CD4-positive, alpha-beta T cell (primary cell): ENCODE measurements at regions not wholly inside any gene's neighbourhood (a gene's known extent, or its start where the extent isn't known, plus 50 kb on each side); places are given as distances from the start of the nearest gene placed in this dataset.

ENCODE experiments used
- ATAC-seq: fragments of 200-7000 bp; cut with Tn5 transposase; one replicate; pipeline ENCODE4 v1.10.0; 2022; ENCODE audit warnings: mild to moderate bottlenecking; ENCODE audit not compliant: poor library complexity
- CTCF ChIA-PET: fragments of 350-600 bp; sonication (Branson Sonifier 250); formaldehyde crosslinking; loops from one replicate; lab custom pipeline; 2021; ENCODE audit warnings: antibody characterized with exemption, inconsistent platforms; lab: Charles Lee
- POLR2A ChIA-PET: fragments of 350-600 bp; sonication (Branson Sonifier 250); formaldehyde crosslinking; loops from one replicate; lab custom pipeline; 2021; ENCODE audit warnings: antibody characterized with exemption, inconsistent platforms; lab: Charles Lee
- DNase-seq, 14 experiments: peaks; one replicate each; pipeline ENCODE4 v3.0.0-alpha.2; 2013 to 2020; ENCODE audit warnings: mixed read lengths in 2 of 14
- H3K27ac ChIP-seq, 2 donors: one replicate each; pipeline versions ENCODE4 v1.5.1 to v1.7.0; 2013; ENCODE audit warnings: low read length in 2 of 2, low read depth in 1 of 2, mild to moderate bottlenecking in 1 of 2
- H3K27me3 ChIP-seq, 2 experiments: 1 replicate in 1 of 2; 2 replicates in 1 of 2; pipeline versions ENCODE4 v1.6.1 to v1.7.0; 2013; ENCODE audit warnings: low read length in 2 of 2, control low read depth in 1 of 2, mild to moderate bottlenecking in 1 of 2, moderate library complexity in 1 of 2; ENCODE audit not compliant: insufficient read depth in 2 of 2, control insufficient read depth in 1 of 2
- H3K36me3 ChIP-seq: one replicate; pipeline ENCODE4 v1.6.1; 2013; ENCODE audit warnings: low read length, control low read depth; ENCODE audit not compliant: insufficient read depth
- H3K4me1 ChIP-seq: one replicate; pipeline ENCODE4 v1.6.1; 2013; ENCODE audit warnings: low read length, control low read depth; ENCODE audit not compliant: insufficient read depth
- H3K4me3 ChIP-seq: one replicate; pipeline ENCODE4 v1.5.1; 2013; ENCODE audit warnings: mild to moderate bottlenecking, low read length, moderate library complexity
- H3K9me3 ChIP-seq, 2 experiments: 1 replicate in 1 of 2; 2 replicates in 1 of 2; pipeline versions ENCODE4 v1.6.1 to v1.7.0; 2013; ENCODE audit warnings: low read length in 2 of 2, mild to moderate bottlenecking in 2 of 2, control low read depth in 1 of 2, moderate library complexity in 1 of 2; ENCODE audit not compliant: control insufficient read depth in 1 of 2, insufficient read depth in 1 of 2
- H3K27ac Mint-ChIP-seq: one replicate; pipeline ENCODE4 v1.8.0; 2020; ENCODE audit warnings: mixed read lengths
- H3K27me3 Mint-ChIP-seq: one replicate; pipeline ENCODE4 v1.8.0; 2021; ENCODE audit warnings: mixed read lengths
- H3K36me3 Mint-ChIP-seq: one replicate; pipeline ENCODE4 v1.8.0; 2021; ENCODE audit warnings: low read depth, mixed read lengths
- H3K4me1 Mint-ChIP-seq: one replicate; pipeline ENCODE4 v1.8.0; 2021; ENCODE audit warnings: low read depth, mixed read lengths
- H3K4me3 Mint-ChIP-seq: one replicate; pipeline ENCODE4 v1.8.0; 2020; ENCODE audit warnings: mild to moderate bottlenecking, mixed read lengths
- H3K9me3 Mint-ChIP-seq: one replicate; pipeline ENCODE4 v1.8.0; 2020; ENCODE audit warnings: mixed read lengths
- CTCF ChIP-seq: fragments of 200-600 bp; IDR thresholded peaks from one replicate; pipeline ENCODE4 v1.8.0; 2022; ENCODE audit warnings: antibody characterized with exemption, mild to moderate bottlenecking
- intact Hi-C, 2 experiments: fragments of 100-400 bp; cut with DNase I in 1 of 2; cut with micrococcal nuclease in 1 of 2; formaldehyde crosslinking; loops; one replicate each; pipeline versions ENCODE4 v1.15.1 to v1.9.0; 2023 to 2025; cut with DNase I, micrococcal nuclease

- intact Hi-C loops: no loop called here
- Mint-ChIP-seq H3K9me3 (peaks cover 3% of the 10 kb centered on the region), H3K4me1 (no peaks in the 10 kb centered on the region), H3K36me3 (no peaks in the 10 kb centered on the region), H3K27ac (no peak overlapping the region), H3K27me3 (no peaks in the 10 kb centered on the region), H3K4me3 (no peak overlapping the region)
- no peak overlapping the region for H3K27ac ChIP-seq
- TF ChIP-seq CTCF: no peak
- no peaks in the 10 kb centered on the region for H3K27me3 ChIP-seq
- DNase-seq: no peak
- H3K4me1 ChIP-seq: no peaks in the 10 kb centered on the region
- no peaks in the 10 kb centered on the region for H3K36me3 ChIP-seq
- CTCF ChIA-PET: no interaction called here
- no peak overlapping the region for H3K4me3 ChIP-seq
- no peak for ATAC-seq
- POLR2A ChIA-PET: no interaction called here
- H3K9me3 ChIP-seq: no peaks in the 10 kb centered on the region
These were observed 89.2 kb upstream of the OLFM3 start for GRCh38 chr1:102085896-102086295.

DNA sequence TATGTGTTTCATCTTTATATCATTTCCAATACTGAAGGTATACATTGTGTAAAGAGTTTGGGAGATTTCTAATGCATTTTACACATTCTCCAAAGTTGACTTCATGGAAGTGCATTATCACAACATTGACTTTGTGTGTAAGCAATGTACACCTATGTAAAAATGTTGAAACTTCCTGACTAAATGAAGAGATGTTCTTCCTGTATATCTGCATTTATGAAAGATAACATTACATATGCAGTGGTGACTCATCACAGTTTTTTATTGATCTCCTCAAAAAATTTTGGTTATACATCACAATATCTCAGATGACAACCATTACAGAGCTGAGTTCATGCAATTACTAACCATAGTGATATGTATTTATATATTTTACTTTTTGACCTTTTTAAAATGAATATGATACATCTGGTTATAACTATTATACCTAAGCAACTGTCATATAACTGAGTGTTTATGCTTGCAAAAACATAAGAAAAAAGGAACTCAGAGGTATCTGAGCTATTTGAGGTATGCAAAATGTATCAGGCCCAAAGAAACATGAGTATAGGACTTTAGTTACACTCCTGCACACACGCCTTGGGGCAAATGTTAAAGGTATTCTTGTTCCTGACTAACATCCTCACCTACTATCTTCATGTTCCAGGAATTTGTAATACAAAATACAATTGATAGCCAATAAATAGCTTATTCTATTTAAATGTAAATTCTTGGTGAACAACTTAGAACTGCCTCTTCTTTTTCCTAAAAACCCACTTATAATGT is 88.2 kb upstream of the OLFM3 start:
- peaks cover 3% of the 10 kb centered on the region for H3K9me3 Mint-ChIP-seq
- no peaks in the 10 kb centered on the region for H3K27me3 ChIP-seq
- no peaks in the 10 kb centered on the region for H3K4me1 ChIP-seq
- no peak for TF ChIP-seq CTCF
- H3K36me3 ChIP-seq: no peaks in the 10 kb centered on the region
- H3K36me3 Mint-ChIP-seq: no peaks in the 10 kb centered on the region
- no peaks in the 10 kb centered on the region for H3K27me3 Mint-ChIP-seq
- H3K9me3 ChIP-seq: no peaks in the 10 kb centered on the region
- DNase-seq: no peak
- no peaks in the 10 kb centered on the region for H3K4me1 Mint-ChIP-seq
- no peak overlapping the region for H3K4me3 ChIP-seq
- ATAC-seq: no peak
- H3K27ac ChIP-seq: no peak overlapping the region
- H3K27ac Mint-ChIP-seq: no peak overlapping the region
- CTCF ChIA-PET: no interaction called here
- intact Hi-C loops: no loop called here
- POLR2A ChIA-PET: no interaction called here
- no peak overlapping the region for H3K4me3 Mint-ChIP-seq

- H3K4me3 ChIP-seq: no peak overlapping the region
- no peak for DNase-seq
- intact Hi-C loops: no loop called here
- no peaks in the 10 kb centered on the region for H3K4me1 ChIP-seq
- no peak overlapping the region for H3K27ac ChIP-seq
- no peak for TF ChIP-seq CTCF
- H3K27me3 ChIP-seq: no peaks in the 10 kb centered on the region
- ChIA-PET CTCF (no interaction called here), POLR2A (no interaction called here)
- H3K36me3 Mint-ChIP-seq: no peaks in the 10 kb centered on the region
- H3K4me3 Mint-ChIP-seq: no peak overlapping the region
- no peaks in the 10 kb centered on the region for H3K36me3 ChIP-seq
- no peaks in the 10 kb centered on the region for H3K4me1 Mint-ChIP-seq
- no peak overlapping the region for H3K27ac Mint-ChIP-seq
- no peaks in the 10 kb centered on the region for H3K27me3 Mint-ChIP-seq
- no peaks in the 10 kb centered on the region for H3K9me3 ChIP-seq
- ATAC-seq: no peak
- H3K9me3 Mint-ChIP-seq: peaks cover under 1% of the 10 kb centered on the region
These were observed 86.5 kb upstream of the OLFM3 start for GRCh38 chr1:102083192-102083591.
